AG04450 (cell line): ENCODE measurements at regions not wholly inside any gene's neighbourhood (a gene's known extent, or its start where the extent isn't known, plus 50 kb on each side); places are given as distances from the start of the nearest gene placed in this dataset.

ENCODE experiments used
- CTCF ChIA-PET: fragments of 300-600, 350-600 bp; formaldehyde crosslinking; extraction: SDS; loops from one replicate; lab custom pipeline; 2022; ENCODE audit warnings: antibody characterized with exemption, inconsistent platforms; lab: Charles Lee
- POLR2A ChIA-PET: fragments of 350-600 bp; formaldehyde crosslinking; extraction: SDS; loops from one replicate; lab custom pipeline; 2021; ENCODE audit warnings: antibody characterized with exemption, inconsistent platforms; lab: Yijun Ruan, JAX
- DNase-seq: peaks from one replicate; pipeline ENCODE4 v3.0.0-alpha.2; 2011; ENCODE audit warnings: low read depth, low spot score
- H3K27ac ChIP-seq: one replicate; pipeline ENCODE4 v1.5.1; 2012; ENCODE audit warnings: low read depth, low read length, control low read depth
- H3K27me3 ChIP-seq: one replicate; pipeline ENCODE4 v1.6.0; 2012; ENCODE audit warnings: low read length; ENCODE audit not compliant: control insufficient read depth, insufficient read depth
- H3K4me3 ChIP-seq: 2 replicates; pipeline ENCODE4 v1.5.1; 2011; ENCODE audit warnings: mild to moderate bottlenecking, low read depth, low read length, control low read depth
- H3K9me3 ChIP-seq: 2 replicates; pipeline ENCODE4 v1.5.1; 2012; ENCODE audit warnings: low read length; ENCODE audit not compliant: control insufficient read depth, insufficient read depth
- CTCF ChIP-seq: IDR thresholded peaks from 2 replicates; pipeline ENCODE4 v1.5.1; 2011; ENCODE audit warnings: low read depth, low read length, control low read depth, inconsistent platforms

- Histone ChIP-seq H3K4me3 (no peak overlapping the region), H3K27ac (no peak overlapping the region), H3K27me3 (no peaks in the 10 kb centered on the region), H3K9me3 (peaks cover 42% of the 10 kb centered on the region)
- ChIA-PET POLR2A (no interaction called here), CTCF (interaction anchor here (1.0 kb wide), 1 partner anchor 21 kb away, joined by 3 read pairs; no protein-coding TSS in a partner anchor)
- no peak for DNase-seq
- no peak for TF ChIP-seq CTCF
These were observed 144.7 kb upstream of the ZNF716 start for GRCh38 chr7:57305192-57305748.

GRCh38 chr7:57308631-57309408 is 141.2 kb upstream of the ZNF716 start:
- CTCF ChIA-PET = no interaction called here
- DNase-seq = no peak
- POLR2A ChIA-PET = no interaction called here
- Histone ChIP-seq H3K27me3 (no peaks in the 10 kb centered on the region), H3K27ac (no peak overlapping the region), H3K4me3 (no peak overlapping the region), H3K9me3 (peaks cover 51% of the 10 kb centered on the region)
- no peak for TF ChIP-seq CTCF

DNA sequence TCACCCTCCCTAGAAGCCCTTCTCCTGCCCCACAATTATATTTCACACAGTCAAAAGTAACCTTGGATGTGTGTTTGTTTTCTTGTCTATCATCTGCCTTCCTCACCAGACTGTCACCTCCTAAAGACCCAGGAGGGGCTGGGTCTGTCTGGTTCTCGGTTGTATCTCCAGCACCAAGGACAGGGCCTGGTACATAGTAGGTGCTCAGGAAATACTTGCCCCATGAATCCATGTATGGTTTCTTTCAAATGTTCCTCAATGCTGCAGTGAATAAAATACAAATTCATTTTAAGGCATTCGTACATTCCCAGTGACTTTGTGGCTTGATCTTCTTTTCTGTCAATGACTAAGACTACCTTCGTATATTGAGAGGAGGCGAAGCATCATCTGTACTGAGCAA is 122.9 kb upstream of the ZNF716 start:
- no peak for DNase-seq
- CTCF ChIA-PET = no interaction called here
- H3K4me3 ChIP-seq = no peak overlapping the region
- H3K27ac ChIP-seq = no peak overlapping the region
- peaks cover 51% of the 10 kb centered on the region for H3K9me3 ChIP-seq
- H3K27me3 ChIP-seq = no peaks in the 10 kb centered on the region
- POLR2A ChIA-PET = no interaction called here
- TF ChIP-seq CTCF = no peak

- no peak for TF ChIP-seq CTCF
- no peaks in the 10 kb centered on the region for H3K27me3 ChIP-seq
- ChIA-PET CTCF (no interaction called here), POLR2A (no interaction called here)
- H3K27ac ChIP-seq = no peak overlapping the region
- H3K9me3 ChIP-seq = peaks cover 42% of the 10 kb centered on the region
- DNase-seq = no peak
- H3K4me3 ChIP-seq = no peak overlapping the region
These were observed 121.5 kb upstream of the ZNF716 start for GRCh38 chr7:57328457-57328856.

DNA sequence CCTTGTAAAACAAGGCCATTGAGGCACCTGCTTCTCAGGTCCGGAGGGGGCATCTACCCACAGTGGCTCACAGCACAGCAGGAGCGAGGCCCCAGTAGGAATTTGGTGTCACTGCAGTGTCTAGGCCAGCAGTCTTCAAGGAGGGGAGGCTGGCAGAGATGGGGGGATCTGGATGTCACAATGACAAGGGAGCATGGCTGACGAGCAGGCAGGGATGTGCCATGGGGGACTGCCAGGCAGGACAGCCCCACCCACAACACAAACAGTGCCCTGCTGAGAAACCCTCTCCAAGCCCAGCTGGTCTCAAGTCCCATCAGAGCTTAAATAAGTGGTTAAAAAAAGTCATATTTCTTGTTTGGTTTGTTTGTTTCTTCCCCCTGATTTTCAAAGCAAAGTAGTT is 121.0 kb upstream of the ZNF716 start:
- no peak overlapping the region for H3K4me3 ChIP-seq
- no peak for TF ChIP-seq CTCF
- no peaks in the 10 kb centered on the region for H3K27me3 ChIP-seq
- ChIA-PET POLR2A (no interaction called here), CTCF (no interaction called here)
- no peak for DNase-seq
- H3K9me3 ChIP-seq = peaks cover 44% of the 10 kb centered on the region
- H3K27ac ChIP-seq = no peak overlapping the region
